ENCODE measurements at regions not wholly inside any gene's neighbourhood (a gene's known extent, or its start where the extent isn't known, plus 50 kb on each side); places are given as distances from the start of the nearest gene placed in this dataset.

DNA sequence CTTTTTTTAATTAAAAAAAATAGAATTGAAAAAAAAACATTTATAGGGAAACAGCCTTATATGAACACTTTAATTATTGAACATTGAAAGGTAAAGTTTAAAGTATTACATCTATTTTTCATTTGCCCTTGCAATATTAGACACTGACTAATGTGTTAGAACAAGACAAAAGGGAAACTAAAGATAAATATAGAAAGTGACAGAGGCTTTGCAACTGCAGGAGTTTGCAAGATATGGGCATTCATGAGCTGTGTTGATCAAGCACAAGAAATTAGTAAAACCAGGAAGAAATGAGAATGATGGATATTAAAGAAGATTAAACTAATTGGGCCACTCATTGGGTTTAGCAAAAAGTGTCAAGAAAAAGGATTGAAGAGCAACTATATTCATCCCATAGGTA is 1097.7 kb upstream of the CELF4 start:
- Histone ChIP-seq H3F3A (replicated peaks; ENCODE audit: low read depth) (no peaks in the 10 kb centered on the region), H3K4me3 (no peak overlapping the region), H3K9me2 (ENCODE audit: insufficient read depth) (peaks cover 4% of the 10 kb centered on the region; the same call in 1 of the 2 replicates), H4K20me1 (replicated peaks; ENCODE audit: insufficient read depth) (no peaks in the 10 kb centered on the region), H2AFZ (no peak overlapping the region), H3K27me3 (ENCODE audit: insufficient read depth) (no peaks in the 10 kb centered on the region), H3K27ac (ENCODE audit: low read depth) (no peak overlapping the region), H3K36me3 (ENCODE audit: insufficient read depth) (no peaks in the 10 kb centered on the region), H3K4me1 (ENCODE audit: insufficient read depth) (no peaks in the 10 kb centered on the region), H3K79me2 (replicated peaks; ENCODE audit: insufficient read depth) (no peaks in the 10 kb centered on the region), H3K4me2 (no peak overlapping the region)
- Mint-ChIP-seq H3K27ac (no peak overlapping the region), H3K36me3 (ENCODE audit: low read depth) (no peaks in the 10 kb centered on the region), H3K4me1 (peaks cover 2% of the 10 kb centered on the region; the same call in 1 of the 3 replicates), H3K9me3 (peaks cover 4% of the 10 kb centered on the region; the same call in 1 of the 3 replicates), H3K4me3 (no peak overlapping the region), H3K27me3 (ENCODE audit: insufficient read depth, low read depth, poor library complexity) (peaks cover under 1% of the 10 kb centered on the region)
- DNase-seq (ENCODE audit: low spot score) (no peak), ATAC-seq (no peak)
- no peak for TF ChIP-seq EZH2 (IDR thresholded peaks at IDR 0.05; ENCODE audit: low read depth, unreplicated experiment)
- TF ChIP-seq CREB1 (CRISPR knock-in tag; IDR thresholded peaks at IDR 0.05; ENCODE audit: low read depth), result no peak
- no peak for TF ChIP-seq POLR2AphosphoS5 (IDR thresholded peaks at IDR 0.05; ENCODE audit: low read depth)
- TF ChIP-seq, protein P1, sequence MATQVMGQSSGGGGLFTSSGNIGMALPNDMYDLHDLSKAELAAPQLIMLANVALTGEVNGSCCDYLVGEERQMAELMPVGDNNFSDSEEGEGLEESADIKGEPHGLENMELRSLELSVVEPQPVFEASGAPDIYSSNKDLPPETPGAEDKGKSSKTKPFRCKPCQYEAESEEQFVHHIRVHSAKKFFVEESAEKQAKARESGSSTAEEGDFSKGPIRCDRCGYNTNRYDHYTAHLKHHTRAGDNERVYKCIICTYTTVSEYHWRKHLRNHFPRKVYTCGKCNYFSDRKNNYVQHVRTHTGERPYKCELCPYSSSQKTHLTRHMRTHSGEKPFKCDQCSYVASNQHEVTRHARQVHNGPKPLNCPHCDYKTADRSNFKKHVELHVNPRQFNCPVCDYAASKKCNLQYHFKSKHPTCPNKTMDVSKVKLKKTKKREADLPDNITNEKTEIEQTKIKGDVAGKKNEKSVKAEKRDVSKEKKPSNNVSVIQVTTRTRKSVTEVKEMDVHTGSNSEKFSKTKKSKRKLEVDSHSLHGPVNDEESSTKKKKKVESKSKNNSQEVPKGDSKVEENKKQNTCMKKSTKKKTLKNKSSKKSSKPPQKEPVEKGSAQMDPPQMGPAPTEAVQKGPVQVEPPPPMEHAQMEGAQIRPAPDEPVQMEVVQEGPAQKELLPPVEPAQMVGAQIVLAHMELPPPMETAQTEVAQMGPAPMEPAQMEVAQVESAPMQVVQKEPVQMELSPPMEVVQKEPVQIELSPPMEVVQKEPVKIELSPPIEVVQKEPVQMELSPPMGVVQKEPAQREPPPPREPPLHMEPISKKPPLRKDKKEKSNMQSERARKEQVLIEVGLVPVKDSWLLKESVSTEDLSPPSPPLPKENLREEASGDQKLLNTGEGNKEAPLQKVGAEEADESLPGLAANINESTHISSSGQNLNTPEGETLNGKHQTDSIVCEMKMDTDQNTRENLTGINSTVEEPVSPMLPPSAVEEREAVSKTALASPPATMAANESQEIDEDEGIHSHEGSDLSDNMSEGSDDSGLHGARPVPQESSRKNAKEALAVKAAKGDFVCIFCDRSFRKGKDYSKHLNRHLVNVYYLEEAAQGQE (IDR thresholded peaks at IDR 0.05; ENCODE audit: unreplicated experiment), result no peak
- TF ChIP-seq, protein P2, sequence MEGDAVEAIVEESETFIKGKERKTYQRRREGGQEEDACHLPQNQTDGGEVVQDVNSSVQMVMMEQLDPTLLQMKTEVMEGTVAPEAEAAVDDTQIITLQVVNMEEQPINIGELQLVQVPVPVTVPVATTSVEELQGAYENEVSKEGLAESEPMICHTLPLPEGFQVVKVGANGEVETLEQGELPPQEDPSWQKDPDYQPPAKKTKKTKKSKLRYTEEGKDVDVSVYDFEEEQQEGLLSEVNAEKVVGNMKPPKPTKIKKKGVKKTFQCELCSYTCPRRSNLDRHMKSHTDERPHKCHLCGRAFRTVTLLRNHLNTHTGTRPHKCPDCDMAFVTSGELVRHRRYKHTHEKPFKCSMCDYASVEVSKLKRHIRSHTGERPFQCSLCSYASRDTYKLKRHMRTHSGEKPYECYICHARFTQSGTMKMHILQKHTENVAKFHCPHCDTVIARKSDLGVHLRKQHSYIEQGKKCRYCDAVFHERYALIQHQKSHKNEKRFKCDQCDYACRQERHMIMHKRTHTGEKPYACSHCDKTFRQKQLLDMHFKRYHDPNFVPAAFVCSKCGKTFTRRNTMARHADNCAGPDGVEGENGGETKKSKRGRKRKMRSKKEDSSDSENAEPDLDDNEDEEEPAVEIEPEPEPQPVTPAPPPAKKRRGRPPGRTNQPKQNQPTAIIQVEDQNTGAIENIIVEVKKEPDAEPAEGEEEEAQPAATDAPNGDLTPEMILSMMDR (conservative IDR thresholded peaks at IDR 0.05; ENCODE audit: low read depth in 2 of 2), result no peak
- TF ChIP-seq, protein P3, sequence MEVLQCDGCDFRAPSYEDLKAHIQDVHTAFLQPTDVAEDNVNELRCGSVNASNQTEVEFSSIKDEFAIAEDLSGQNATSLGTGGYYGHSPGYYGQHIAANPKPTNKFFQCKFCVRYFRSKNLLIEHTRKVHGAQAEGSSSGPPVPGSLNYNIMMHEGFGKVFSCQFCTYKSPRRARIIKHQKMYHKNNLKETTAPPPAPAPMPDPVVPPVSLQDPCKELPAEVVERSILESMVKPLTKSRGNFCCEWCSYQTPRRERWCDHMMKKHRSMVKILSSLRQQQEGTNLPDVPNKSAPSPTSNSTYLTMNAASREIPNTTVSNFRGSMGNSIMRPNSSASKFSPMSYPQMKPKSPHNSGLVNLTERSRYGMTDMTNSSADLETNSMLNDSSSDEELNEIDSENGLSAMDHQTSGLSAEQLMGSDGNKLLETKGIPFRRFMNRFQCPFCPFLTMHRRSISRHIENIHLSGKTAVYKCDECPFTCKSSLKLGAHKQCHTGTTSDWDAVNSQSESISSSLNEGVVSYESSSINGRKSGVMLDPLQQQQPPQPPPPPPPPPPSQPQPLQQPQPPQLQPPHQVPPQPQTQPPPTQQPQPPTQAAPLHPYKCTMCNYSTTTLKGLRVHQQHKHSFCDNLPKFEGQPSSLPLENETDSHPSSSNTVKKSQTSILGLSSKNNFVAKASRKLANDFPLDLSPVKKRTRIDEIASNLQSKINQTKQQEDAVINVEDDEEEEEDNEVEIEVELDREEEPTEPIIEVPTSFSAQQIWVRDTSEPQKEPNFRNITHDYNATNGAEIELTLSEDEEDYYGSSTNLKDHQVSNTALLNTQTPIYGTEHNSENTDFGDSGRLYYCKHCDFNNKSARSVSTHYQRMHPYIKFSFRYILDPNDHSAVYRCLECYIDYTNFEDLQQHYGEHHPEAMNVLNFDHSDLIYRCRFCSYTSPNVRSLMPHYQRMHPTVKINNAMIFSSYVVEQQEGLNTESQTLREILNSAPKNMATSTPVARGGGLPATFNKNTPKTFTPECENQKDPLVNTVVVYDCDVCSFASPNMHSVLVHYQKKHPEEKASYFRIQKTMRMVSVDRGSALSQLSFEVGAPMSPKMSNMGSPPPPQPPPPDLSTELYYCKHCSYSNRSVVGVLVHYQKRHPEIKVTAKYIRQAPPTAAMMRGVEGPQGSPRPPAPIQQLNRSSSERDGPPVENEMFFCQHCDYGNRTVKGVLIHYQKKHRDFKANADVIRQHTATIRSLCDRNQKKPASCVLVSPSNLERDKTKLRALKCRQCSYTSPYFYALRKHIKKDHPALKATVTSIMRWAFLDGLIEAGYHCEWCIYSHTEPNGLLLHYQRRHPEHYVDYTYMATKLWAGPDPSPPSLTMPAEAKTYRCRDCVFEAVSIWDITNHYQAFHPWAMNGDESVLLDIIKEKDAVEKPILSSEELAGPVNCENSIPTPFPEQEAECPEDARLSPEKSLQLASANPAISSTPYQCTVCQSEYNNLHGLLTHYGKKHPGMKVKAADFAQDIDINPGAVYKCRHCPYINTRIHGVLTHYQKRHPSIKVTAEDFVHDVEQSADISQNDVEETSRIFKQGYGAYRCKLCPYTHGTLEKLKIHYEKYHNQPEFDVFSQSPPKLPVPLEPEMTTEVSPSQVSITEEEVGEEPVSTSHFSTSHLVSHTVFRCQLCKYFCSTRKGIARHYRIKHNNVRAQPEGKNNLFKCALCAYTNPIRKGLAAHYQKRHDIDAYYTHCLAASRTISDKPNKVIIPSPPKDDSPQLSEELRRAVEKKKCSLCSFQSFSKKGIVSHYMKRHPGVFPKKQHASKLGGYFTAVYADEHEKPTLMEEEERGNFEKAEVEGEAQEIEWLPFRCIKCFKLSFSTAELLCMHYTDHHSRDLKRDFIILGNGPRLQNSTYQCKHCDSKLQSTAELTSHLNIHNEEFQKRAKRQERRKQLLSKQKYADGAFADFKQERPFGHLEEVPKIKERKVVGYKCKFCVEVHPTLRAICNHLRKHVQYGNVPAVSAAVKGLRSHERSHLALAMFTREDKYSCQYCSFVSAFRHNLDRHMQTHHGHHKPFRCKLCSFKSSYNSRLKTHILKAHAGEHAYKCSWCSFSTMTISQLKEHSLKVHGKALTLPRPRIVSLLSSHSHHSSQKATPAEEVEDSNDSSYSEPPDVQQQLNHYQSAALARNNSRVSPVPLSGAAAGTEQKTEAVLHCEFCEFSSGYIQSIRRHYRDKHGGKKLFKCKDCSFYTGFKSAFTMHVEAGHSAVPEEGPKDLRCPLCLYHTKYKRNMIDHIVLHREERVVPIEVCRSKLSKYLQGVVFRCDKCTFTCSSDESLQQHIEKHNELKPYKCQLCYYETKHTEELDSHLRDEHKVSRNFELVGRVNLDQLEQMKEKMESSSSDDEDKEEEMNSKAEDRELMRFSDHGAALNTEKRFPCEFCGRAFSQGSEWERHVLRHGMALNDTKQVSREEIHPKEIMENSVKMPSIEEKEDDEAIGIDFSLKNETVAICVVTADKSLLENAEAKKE (CRISPR knock-in tag; IDR thresholded peaks at IDR 0.05), result no peak
- no peak for TF ChIP-seq EZH2phosphoT487 (IDR thresholded peaks at IDR 0.05; ENCODE audit: unreplicated experiment)
- TF ChIP-seq NANOG (IDR thresholded peaks at IDR 0.05; ENCODE audit: borderline replicate concordance), result no peak
- TF ChIP-seq, protein P4, sequence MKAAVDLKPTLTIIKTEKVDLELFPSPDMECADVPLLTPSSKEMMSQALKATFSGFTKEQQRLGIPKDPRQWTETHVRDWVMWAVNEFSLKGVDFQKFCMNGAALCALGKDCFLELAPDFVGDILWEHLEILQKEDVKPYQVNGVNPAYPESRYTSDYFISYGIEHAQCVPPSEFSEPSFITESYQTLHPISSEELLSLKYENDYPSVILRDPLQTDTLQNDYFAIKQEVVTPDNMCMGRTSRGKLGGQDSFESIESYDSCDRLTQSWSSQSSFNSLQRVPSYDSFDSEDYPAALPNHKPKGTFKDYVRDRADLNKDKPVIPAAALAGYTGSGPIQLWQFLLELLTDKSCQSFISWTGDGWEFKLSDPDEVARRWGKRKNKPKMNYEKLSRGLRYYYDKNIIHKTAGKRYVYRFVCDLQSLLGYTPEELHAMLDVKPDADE (IDR thresholded peaks at IDR 0.05), result no peak
- no peak for TF ChIP-seq ZNF114 (CRISPR knock-in tag; IDR thresholded peaks at IDR 0.05)
- no peak for TF ChIP-seq JUNB (IDR thresholded peaks at IDR 0.05; ENCODE audit: unreplicated experiment)
- TF ChIP-seq ZNF331 (CRISPR knock-in tag; IDR thresholded peaks at IDR 0.05; ENCODE audit: low read depth), result no peak
- no peak for TF ChIP-seq STAT1 (IDR thresholded peaks at IDR 0.05; ENCODE audit: unreplicated experiment)

Data from GM23338 (cell line).